SU-DHL-6 (cell line): ENCODE measurements at regions not wholly inside any gene's neighbourhood (a gene's known extent, or its start where the extent isn't known, plus 50 kb on each side); places are given as distances from the start of the nearest gene placed in this dataset.

Experiments used
- H2AFZ ChIP-seq: fragments of 200-600 bp; sonication (generic); 2 replicates; pipeline ENCODE4 v1.6.1; 2014; ENCODE audit warnings: low read depth, mild to moderate bottlenecking, moderate library complexity, mixed read lengths, antibody characterized with exemption, low read length; ENCODE audit not compliant: severe bottlenecking
- H3F3A ChIP-seq: fragments of 200-600 bp; shearing (Covaris generic); 2 replicates; pipeline ENCODE4 v1.6.0; 2016; ENCODE audit warnings: antibody characterized with exemption, mild to moderate bottlenecking; ENCODE audit not compliant: insufficient read depth
- H3K27ac ChIP-seq: fragments of 200-600 bp; sonication (generic); 2 replicates; pipeline ENCODE4 v1.5.1; 2016; ENCODE audit warnings: low read depth, mild to moderate bottlenecking, low read length, moderate library complexity, mixed read lengths
- H3K27me3 ChIP-seq: fragments of 200-600 bp; sonication (generic), shearing (Covaris generic); 2 replicates; pipeline ENCODE4 v1.6.0; 2014; ENCODE audit warnings: mild to moderate bottlenecking, low read length
- H3K36me3 ChIP-seq: fragments of 200-600 bp; sonication (generic); 2 replicates; pipeline ENCODE4 v1.6.1; 2014; ENCODE audit warnings: mild to moderate bottlenecking, low read length, mixed read lengths
- H3K4me2 ChIP-seq: fragments of 300-600, 200-600 bp; shearing (Covaris generic), sonication (generic); 2 replicates; pipeline ENCODE4 v1.6.0; 2014; ENCODE audit warnings: low read length, low read depth, mild to moderate bottlenecking; ENCODE audit not compliant: poor library complexity, severe bottlenecking
- H3K4me3 ChIP-seq: fragments of 200-600 bp; sonication (generic); 2 replicates; pipeline ENCODE4 v1.5.1; 2014; ENCODE audit warnings: antibody characterized with exemption, low read length, mild to moderate bottlenecking, mixed read lengths; ENCODE audit not compliant: insufficient read depth, poor library complexity, severe bottlenecking
- H3K79me2 ChIP-seq: fragments of 200-600 bp; sonication (generic); 2 replicates; pipeline ENCODE4 v1.6.1; 2014; ENCODE audit warnings: mild to moderate bottlenecking, low read length, moderate library complexity; ENCODE audit not compliant: insufficient read depth
- H3K9ac ChIP-seq: fragments of 200-600 bp; sonication (generic); 2 replicates; pipeline ENCODE4 v1.7.0; 2014; ENCODE audit warnings: mild to moderate bottlenecking, low read length
- H3K9me2 ChIP-seq: fragments of 200-600 bp; sonication (generic); replicated peaks from 2 replicates; pipeline ENCODE4 v1.6.1; 2014; ENCODE audit warnings: low read length; ENCODE audit not compliant: insufficient read depth
- H3K9me3 ChIP-seq: fragments of 200-600 bp; sonication (generic); 2 replicates; pipeline ENCODE4 v1.6.1; 2014; ENCODE audit warnings: low read length, mixed read lengths; ENCODE audit not compliant: insufficient read depth
- H4K20me1 ChIP-seq: fragments of 200-600 bp; sonication (generic); 2 replicates; pipeline ENCODE4 v1.6.1; 2014; ENCODE audit warnings: low read depth, mild to moderate bottlenecking, antibody characterized with exemption, low read length, moderate library complexity, mixed read lengths
- CTCF ChIP-seq: fragments of 200-600 bp; sonication (generic); IDR thresholded peaks from one replicate; pipeline ENCODE4 v1.5.1; 2017; ENCODE audit warnings: antibody characterized with exemption, mild to moderate bottlenecking, low read length, moderate library complexity; ENCODE audit not compliant: insufficient read depth, poor library complexity, severe bottlenecking
- EZH2phosphoT487 ChIP-seq: fragments of 200-600 bp; sonication (generic), shearing (Covaris generic); conservative IDR thresholded peaks from 2 replicates; pipeline ENCODE4 v1.6.1; 2018; ENCODE audit warnings: mild to moderate bottlenecking, antibody characterized with exemption, low read length, moderate library complexity, mixed read lengths

- TF ChIP-seq CTCF: no peak
- no peaks in the 10 kb centered on the region for H3K79me2 ChIP-seq
- H2AFZ ChIP-seq: no peak overlapping the region
- H3K27ac ChIP-seq: no peak overlapping the region
- H3K9ac ChIP-seq: no peak overlapping the region
- H3K4me2 ChIP-seq: no peak overlapping the region
- no peaks in the 10 kb centered on the region for H4K20me1 ChIP-seq
- no peak overlapping the region for H3K4me3 ChIP-seq
- H3K36me3 ChIP-seq: no peaks in the 10 kb centered on the region
- H3K27me3 ChIP-seq: no peaks in the 10 kb centered on the region
- H3K9me3 ChIP-seq: no peaks in the 10 kb centered on the region
- no peaks in the 10 kb centered on the region for H3K9me2 ChIP-seq
- H3F3A ChIP-seq: no peaks in the 10 kb centered on the region
Measured at GRCh38 chr3:107024551-107025026, 352.6 kb upstream of the CCDC54 start.

- Histone ChIP-seq H3K4me3 (no peak overlapping the region), H2AFZ (no peak overlapping the region)
Measured at GRCh38 chr3:107025961-107026360, 351.3 kb upstream of the CCDC54 start.

GRCh38 chr3:107028086-107028485, 349.2 kb upstream of the CCDC54 start:
- Histone ChIP-seq H3K9ac (no peak overlapping the region), H3K9me2 (no peaks in the 10 kb centered on the region), H3K9me3 (no peaks in the 10 kb centered on the region), H3K79me2 (no peaks in the 10 kb centered on the region), H3K36me3 (no peaks in the 10 kb centered on the region), H3F3A (no peaks in the 10 kb centered on the region), H4K20me1 (no peaks in the 10 kb centered on the region), H3K27me3 (no peaks in the 10 kb centered on the region), H3K4me2 (no peak overlapping the region), H3K4me3 (no peak overlapping the region), H3K27ac (no peak overlapping the region), H2AFZ (no peak overlapping the region)
- TF ChIP-seq EZH2phosphoT487 (no peak), CTCF (no peak)

More at GRCh38 chr3:107025961-107026360, 351.3 kb upstream of the CCDC54 start:
- no peaks in the 10 kb centered on the region for H3K9me2 ChIP-seq
- H3K9me3 ChIP-seq: no peaks in the 10 kb centered on the region
- no peak overlapping the region for H3K27ac ChIP-seq
- no peak overlapping the region for H3K4me2 ChIP-seq
- H3K27me3 ChIP-seq: no peaks in the 10 kb centered on the region
- no peaks in the 10 kb centered on the region for H4K20me1 ChIP-seq
- H3K9ac ChIP-seq: no peak overlapping the region
- no peaks in the 10 kb centered on the region for H3F3A ChIP-seq
- TF ChIP-seq CTCF (no peak), EZH2phosphoT487 (no peak)
- H3K36me3 ChIP-seq: no peaks in the 10 kb centered on the region
- H3K79me2 ChIP-seq: no peaks in the 10 kb centered on the region

- H3K27me3 ChIP-seq: no peaks in the 10 kb centered on the region
- no peak overlapping the region for H3K27ac ChIP-seq
- TF ChIP-seq CTCF: no peak
- no peak for TF ChIP-seq EZH2phosphoT487
- no peaks in the 10 kb centered on the region for H3K9me3 ChIP-seq
- no peaks in the 10 kb centered on the region for H3F3A ChIP-seq
- no peaks in the 10 kb centered on the region for H3K79me2 ChIP-seq
- H3K9me2 ChIP-seq: no peaks in the 10 kb centered on the region
- H3K36me3 ChIP-seq: no peaks in the 10 kb centered on the region
- H3K4me3 ChIP-seq: no peak overlapping the region
- no peaks in the 10 kb centered on the region for H4K20me1 ChIP-seq
- no peak overlapping the region for H3K9ac ChIP-seq
- no peak overlapping the region for H3K4me2 ChIP-seq
- H2AFZ ChIP-seq: no peak overlapping the region
Measured at GRCh38 chr3:107028626-107029025, 348.6 kb upstream of the CCDC54 start.
